ENCODE measurements at regions not wholly inside any gene's neighbourhood (a gene's known extent, or its start where the extent isn't known, plus 50 kb on each side); places are given as distances from the start of the nearest gene placed in this dataset.

GRCh38 chr2:42999856-43000241, 207.5 kb upstream of the HAAO start:
- CTCF ChIA-PET, result no interaction called here

More at GRCh38 chr2:42999856-43000241, 207.5 kb upstream of the HAAO start:
- Histone ChIP-seq H3K9ac (ENCODE audit: control insufficient read depth, insufficient read depth, low read length) (no peak overlapping the region), H2AFZ (ENCODE audit: control insufficient read depth, low read depth, low read length) (no peak overlapping the region), H3K27me3 (replicated peaks in 1 of 2; ENCODE audit: control insufficient read depth in 2 of 2, insufficient read depth in 2 of 2, low read length in 1 of 2) (no peaks in the 10 kb centered on the region), H3K4me1 (ENCODE audit: control insufficient read depth, insufficient read depth, low read length) (peaks cover 10% of the 10 kb centered on the region), H3K79me2 (ENCODE audit: control insufficient read depth, insufficient read depth, low read length) (no peaks in the 10 kb centered on the region), H3K9me3 (replicated peaks; ENCODE audit: control insufficient read depth, insufficient read depth, low read length) (no peaks in the 10 kb centered on the region), H3K27ac (ENCODE audit: control insufficient read depth, insufficient read depth) (no peak overlapping the region), H3K36me3 (ENCODE audit: control insufficient read depth in 2 of 2, insufficient read depth in 2 of 2, low read length in 1 of 2) (no peaks in the 10 kb centered on the region), H3K4me3 (no peak overlapping the region), H4K20me1 (ENCODE audit: control insufficient read depth, insufficient read depth) (no peaks in the 10 kb centered on the region), H3K4me2 (ENCODE audit: control insufficient read depth, insufficient read depth) (no peak overlapping the region)
- BruUV-seq (replicated peaks), result no TSS peak
- intact Hi-C loops (cut with micrococcal nuclease; ENCODE audit: unreplicated experiment), result no loop called here
- in situ Hi-C loops (cut with MboI), result no loop called here
- ATAC-seq, result peak; percentile 13; the same call in 1 of the 3 replicates
- ChIA-PET RAD21 (ENCODE audit: unreplicated experiment) (interaction anchor here (0.6 to 1.1 kb wide), 2 partner anchors 22 to 23 kb away, joined by 3 read pairs; no protein-coding TSS in a partner anchor), SMC1A (ENCODE audit: uncharacterized antibody, unreplicated experiment) (interaction anchor here (1.0 to 1.1 kb wide), 2 partner anchors 13 to 229 kb away, joined by 3 to 6 read pairs; no protein-coding TSS in a partner anchor), POLR2A (interaction anchor here (1.0 to 1.1 kb wide), 2 partner anchors 13 to 25 kb away, joined by 3 to 5 read pairs; no protein-coding TSS in a partner anchor)
- 78% methylated on average over 7 of the region's 7 CpGs for WGBS (ENCODE audit: insufficient coverage, insufficient replicate concordance, low lambda C conversion rate, missing lambda C conversion rate)
- DNase-seq (ENCODE audit: low read depth, low spot score), result no peak
- no peak for TF ChIP-seq IRF5 (IDR thresholded peaks at IDR 0.05; ENCODE audit: borderline replicate concordance)
- no peak for TF ChIP-seq SREBF1 (IDR thresholded peaks at IDR 0.05; ENCODE audit: low read length)
- no peak for TF ChIP-seq EP300 (IDR thresholded peaks at IDR 0.05; ENCODE audit: borderline replicate concordance in 1 of 2, control insufficient read depth in 1 of 2, low read depth in 2 of 2, low read length in 2 of 2)
- no peak for TF ChIP-seq DPF2 (IDR thresholded peaks at IDR 0.05)
- no peak for TF ChIP-seq FOS (IDR thresholded peaks at IDR 0.05; ENCODE audit: borderline replicate concordance, extremely low read depth, insufficient read length)
- TF ChIP-seq WRNIP1 (IDR thresholded peaks at IDR 0.05; ENCODE audit: borderline replicate concordance, low read depth, low read length), result no peak
- TF ChIP-seq IKZF1 (conservative IDR thresholded peaks at IDR 0.05), result no peak
- TF ChIP-seq SREBF2 (IDR thresholded peaks at IDR 0.05; ENCODE audit: low read length), result no peak
- TF ChIP-seq SPI1 (IDR thresholded peaks at IDR 0.05; ENCODE audit: borderline replicate concordance, insufficient read depth, low read depth, low read length), result no peak
- no peak for TF ChIP-seq ZNF207 (IDR thresholded peaks at IDR 0.05; ENCODE audit: borderline replicate concordance)
- no peak for TF ChIP-seq SMARCA5 (IDR thresholded peaks at IDR 0.05)
- TF ChIP-seq, protein P1, sequence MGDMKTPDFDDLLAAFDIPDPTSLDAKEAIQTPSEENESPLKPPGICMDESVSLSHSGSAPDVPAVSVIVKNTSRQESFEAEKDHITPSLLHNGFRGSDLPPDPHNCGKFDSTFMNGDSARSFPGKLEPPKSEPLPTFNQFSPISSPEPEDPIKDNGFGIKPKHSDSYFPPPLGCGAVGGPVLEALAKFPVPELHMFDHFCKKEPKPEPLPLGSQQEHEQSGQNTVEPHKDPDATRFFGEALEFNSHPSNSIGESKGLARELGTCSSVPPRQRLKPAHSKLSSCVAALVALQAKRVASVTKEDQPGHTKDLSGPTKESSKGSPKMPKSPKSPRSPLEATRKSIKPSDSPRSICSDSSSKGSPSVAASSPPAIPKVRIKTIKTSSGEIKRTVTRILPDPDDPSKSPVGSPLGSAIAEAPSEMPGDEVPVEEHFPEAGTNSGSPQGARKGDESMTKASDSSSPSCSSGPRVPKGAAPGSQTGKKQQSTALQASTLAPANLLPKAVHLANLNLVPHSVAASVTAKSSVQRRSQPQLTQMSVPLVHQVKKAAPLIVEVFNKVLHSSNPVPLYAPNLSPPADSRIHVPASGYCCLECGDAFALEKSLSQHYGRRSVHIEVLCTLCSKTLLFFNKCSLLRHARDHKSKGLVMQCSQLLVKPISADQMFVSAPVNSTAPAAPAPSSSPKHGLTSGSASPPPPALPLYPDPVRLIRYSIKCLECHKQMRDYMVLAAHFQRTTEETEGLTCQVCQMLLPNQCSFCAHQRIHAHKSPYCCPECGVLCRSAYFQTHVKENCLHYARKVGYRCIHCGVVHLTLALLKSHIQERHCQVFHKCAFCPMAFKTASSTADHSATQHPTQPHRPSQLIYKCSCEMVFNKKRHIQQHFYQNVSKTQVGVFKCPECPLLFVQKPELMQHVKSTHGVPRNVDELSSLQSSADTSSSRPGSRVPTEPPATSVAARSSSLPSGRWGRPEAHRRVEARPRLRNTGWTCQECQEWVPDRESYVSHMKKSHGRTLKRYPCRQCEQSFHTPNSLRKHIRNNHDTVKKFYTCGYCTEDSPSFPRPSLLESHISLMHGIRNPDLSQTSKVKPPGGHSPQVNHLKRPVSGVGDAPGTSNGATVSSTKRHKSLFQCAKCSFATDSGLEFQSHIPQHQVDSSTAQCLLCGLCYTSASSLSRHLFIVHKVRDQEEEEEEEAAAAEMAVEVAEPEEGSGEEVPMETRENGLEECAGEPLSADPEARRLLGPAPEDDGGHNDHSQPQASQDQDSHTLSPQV (IDR thresholded peaks at IDR 0.05), result no peak
- TF ChIP-seq MEF2A (IDR thresholded peaks at IDR 0.05; ENCODE audit: insufficient read depth, low read depth, low read length), result no peak
- TF ChIP-seq FOXK2 (IDR thresholded peaks at IDR 0.05), result no peak
- no peak for TF ChIP-seq NKRF (conservative IDR thresholded peaks at IDR 0.05)
- FAIRE-seq, result no peak
